Liver (tissue), 6 donors: ENCODE measurements at regions not wholly inside any gene's neighbourhood (a gene's known extent, or its start where the extent isn't known, plus 50 kb on each side); places are given as distances from the start of the nearest gene placed in this dataset.
"Not testable (repeated sequence)": the region's sequence is repeated elsewhere in the genome, so short reads cannot be mapped to it uniquely, and the experiment has no call there.

Experiments used
- DNase-seq: peaks from one replicate; pipeline ENCODE4 v3.0.0-alpha.2; 2017; ENCODE audit warnings: low spot score
- H3K27ac ChIP-seq, 2 donors: one replicate each; pipeline ENCODE4 v1.7.0; 2013; ENCODE audit warnings: inconsistent platforms in 2 of 2, low read length in 2 of 2, control low read depth in 1 of 2, low read depth in 1 of 2, mild to moderate bottlenecking in 1 of 2
- H3K27me3 ChIP-seq, 4 donors: one replicate each; pipeline versions ENCODE4 v1.6.1 to v1.7.0; 2013; ENCODE audit warnings: low read length in 3 of 4, inconsistent platforms in 1 of 4, mild to moderate bottlenecking in 1 of 4, moderate library complexity in 1 of 4; ENCODE audit not compliant: control insufficient read depth in 4 of 4, insufficient read depth in 4 of 4
- H3K36me3 ChIP-seq, 4 donors: one replicate each; pipeline versions ENCODE4 v1.6.1 to v1.7.0; 2013; ENCODE audit warnings: low read length in 3 of 4, mild to moderate bottlenecking in 3 of 4, low read depth in 1 of 4, moderate library complexity in 1 of 4; ENCODE audit not compliant: control insufficient read depth in 4 of 4, insufficient read depth in 3 of 4
- H3K4me1 ChIP-seq, 4 donors: one replicate each; pipeline versions ENCODE4 v1.6.1 to v1.7.0; 2013; ENCODE audit warnings: low read length in 3 of 4, mild to moderate bottlenecking in 3 of 4, moderate library complexity in 1 of 4; ENCODE audit not compliant: control insufficient read depth in 4 of 4, insufficient read depth in 4 of 4
- H3K4me3 ChIP-seq, 3 donors: one replicate each; pipeline versions ENCODE4 v1.6.1 to v1.7.0; 2013; ENCODE audit warnings: low read length in 3 of 3, control low read depth in 1 of 3, low read depth in 1 of 3, mild to moderate bottlenecking in 1 of 3
- H3K9ac ChIP-seq, 2 donors: one replicate each; pipeline ENCODE4 v1.7.0; 2013; ENCODE audit warnings: low read length in 2 of 2, mild to moderate bottlenecking in 2 of 2, moderate library complexity in 2 of 2, control low read depth in 1 of 2, low read depth in 1 of 2
- H3K9me3 ChIP-seq, 4 donors: one replicate each; pipeline versions ENCODE4 v1.6.1 to v1.7.0; 2013; ENCODE audit warnings: low read length in 3 of 4; ENCODE audit not compliant: control insufficient read depth in 4 of 4
- WGBS: extraction: QIAGEN DNeasy Blood & Tissue Kit; methylation state at CpG from one replicate; pipeline ENCODE4 v1.1.7; 2013; 5-methylcytosine and 5-hydroxymethylcytosine counted together
- donor health status: healthy.
- donor health status: healthy.
- donor health status: healthy.

DNA sequence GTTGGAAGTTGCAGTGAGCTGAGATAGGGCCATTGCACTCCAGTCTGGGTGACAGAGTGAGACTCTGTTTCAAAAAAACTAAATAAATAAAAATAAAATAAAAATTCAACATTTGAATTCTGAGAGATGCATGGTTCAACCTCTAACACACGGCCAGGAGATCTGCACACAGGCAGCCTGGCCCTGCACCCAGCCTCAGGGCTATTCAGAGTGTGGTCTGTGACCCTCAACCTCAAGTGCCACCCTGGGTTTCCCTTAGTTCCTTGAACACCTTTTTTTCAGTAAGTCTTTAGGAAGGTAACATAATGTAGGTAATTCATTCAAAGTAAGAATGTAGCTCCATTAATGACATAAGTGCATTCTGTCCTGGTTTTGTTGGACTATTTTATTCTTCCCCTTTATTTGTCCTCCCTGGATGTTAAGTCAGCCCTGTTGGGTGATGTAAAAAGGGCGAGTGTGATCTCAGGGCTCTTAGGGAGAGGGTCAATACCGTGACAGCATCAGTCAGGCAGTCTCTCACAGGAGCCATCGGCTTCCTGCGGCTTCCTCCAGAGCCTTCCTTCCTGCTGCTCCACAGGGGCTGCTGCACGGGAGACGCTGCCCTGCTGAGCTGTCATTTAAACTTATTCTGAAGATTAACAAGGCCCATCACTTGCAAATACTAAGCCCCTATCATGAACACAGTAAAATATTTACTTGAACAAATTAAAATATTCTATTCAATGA lies 139.8 kb downstream of the SPATA31A6 start:
- not testable (repeated sequence) for H3K9ac ChIP-seq, DNase-seq, H3K4me3 ChIP-seq, H3K9me3 ChIP-seq, H3K36me3 ChIP-seq, H3K27ac ChIP-seq, H3K27me3 ChIP-seq, H3K4me1 ChIP-seq
- 9% methylated on average over 7 of the region's 7 CpGs for WGBS

DNA sequence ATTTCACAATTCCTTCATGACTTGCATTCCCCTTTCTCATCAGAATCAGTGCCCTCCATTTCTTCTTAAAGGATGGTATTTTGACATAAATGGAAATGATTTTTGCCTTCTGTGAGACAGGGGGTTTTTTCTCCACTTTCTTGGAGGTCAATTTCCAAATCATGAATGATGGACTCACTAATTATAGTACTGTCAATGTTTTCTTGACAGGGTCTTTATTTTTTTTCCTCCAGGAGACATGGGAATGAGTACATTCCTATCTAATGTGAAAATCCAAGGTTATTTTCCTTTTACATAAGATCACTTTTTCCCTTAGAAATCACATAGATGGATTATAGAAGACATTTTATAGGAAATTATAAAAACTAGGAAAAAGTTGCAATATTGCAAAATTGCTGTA lies 141.7 kb downstream of the SPATA31A6 start:
- not testable (repeated sequence) for H3K9ac ChIP-seq, H3K9me3 ChIP-seq, DNase-seq, H3K4me3 ChIP-seq, H3K27ac ChIP-seq, H3K27me3 ChIP-seq, H3K36me3 ChIP-seq, H3K4me1 ChIP-seq

DNA sequence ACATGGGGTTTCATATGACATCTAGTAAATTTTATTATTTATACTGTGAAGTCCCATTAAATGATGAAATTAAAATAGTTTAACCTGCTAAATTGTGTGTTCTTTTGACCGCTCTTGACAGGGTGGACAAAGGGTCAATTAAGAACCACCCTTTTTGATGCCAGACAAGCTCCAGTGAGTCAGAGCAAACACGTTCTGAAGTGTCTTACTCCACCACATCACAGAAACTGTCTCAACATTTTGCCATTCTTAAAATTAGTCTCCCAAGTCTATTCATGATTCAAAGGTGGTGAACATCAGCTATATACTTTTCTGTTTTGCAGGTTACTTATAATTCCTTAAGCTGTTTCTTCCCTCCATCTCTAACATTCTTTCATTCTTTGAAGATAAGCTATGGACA lies 142.1 kb downstream of the SPATA31A6 start:
- H3K4me3 ChIP-seq, H3K27ac ChIP-seq, H3K36me3 ChIP-seq, H3K9me3 ChIP-seq, DNase-seq, H3K9ac ChIP-seq, H3K4me1 ChIP-seq, H3K27me3 ChIP-seq: not testable (repeated sequence)
- 48% methylated on average over 2 of the region's 2 CpGs for WGBS

- not testable (repeated sequence) for H3K9me3 ChIP-seq, H3K4me1 ChIP-seq, DNase-seq, H3K36me3 ChIP-seq, H3K9ac ChIP-seq, H3K27ac ChIP-seq, H3K4me3 ChIP-seq, H3K27me3 ChIP-seq
- WGBS: 68% methylated on average over 1 of the region's 2 CpGs
Measured at GRCh38 chr9:42326482-42326881, 143.0 kb downstream of the SPATA31A6 start.

DNA sequence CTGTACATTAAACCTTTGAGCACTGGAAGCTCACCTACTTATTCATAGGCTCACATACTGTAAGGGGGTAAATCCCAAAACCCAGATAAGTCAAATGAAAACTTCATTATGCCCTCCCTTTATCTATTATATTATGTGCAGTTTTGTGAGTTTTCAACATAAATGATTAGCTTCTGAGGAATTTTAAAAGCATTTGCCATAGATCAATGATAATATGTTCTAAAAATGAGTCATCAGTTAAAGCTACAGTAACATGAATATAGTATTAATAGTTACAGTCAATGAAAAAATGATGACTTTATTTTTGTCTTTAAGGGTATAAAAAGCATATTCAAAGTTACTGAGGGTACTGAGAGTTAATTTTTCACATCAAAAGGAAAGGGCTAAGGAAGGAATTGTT lies 151.9 kb downstream of the SPATA31A6 start:
- not testable (repeated sequence) for H3K4me3 ChIP-seq, H3K9me3 ChIP-seq, H3K27ac ChIP-seq, H3K4me1 ChIP-seq, H3K9ac ChIP-seq, H3K27me3 ChIP-seq, H3K36me3 ChIP-seq, DNase-seq

DNA sequence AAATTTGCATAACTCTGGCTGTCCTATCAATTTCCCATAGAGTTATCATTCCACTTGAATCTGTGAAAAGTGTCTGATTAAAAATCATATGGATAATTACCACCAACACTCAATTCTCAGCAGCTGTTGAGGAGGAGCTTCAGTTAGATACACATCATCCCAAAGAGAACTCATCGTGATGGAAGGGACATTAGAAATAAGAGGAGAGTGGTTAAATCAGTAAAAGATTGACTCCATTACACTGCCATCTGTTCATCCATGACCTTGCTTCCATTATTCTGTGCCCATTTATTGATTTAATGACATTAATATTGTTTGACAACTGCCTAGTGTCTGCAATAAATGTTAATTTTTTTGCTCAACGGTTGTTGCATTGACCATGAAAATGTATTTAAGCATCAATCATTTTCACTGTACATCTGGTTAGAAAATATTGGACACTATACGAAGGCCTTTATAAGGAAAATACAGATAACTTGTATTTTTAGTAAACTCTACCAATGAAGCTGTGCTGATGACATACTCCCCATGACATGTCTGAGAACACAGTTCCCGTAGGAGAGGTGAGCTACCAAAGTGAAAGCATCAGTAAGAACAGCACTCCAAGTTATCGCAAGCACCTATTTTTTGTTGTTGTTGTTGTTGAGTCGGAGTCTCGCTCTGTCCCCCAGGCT lies 152.7 kb downstream of the SPATA31A6 start:
- H3K4me1 ChIP-seq, H3K36me3 ChIP-seq, DNase-seq, H3K4me3 ChIP-seq, H3K27ac ChIP-seq, H3K9me3 ChIP-seq, H3K27me3 ChIP-seq, H3K9ac ChIP-seq: not testable (repeated sequence)
- 84% methylated on average over 7 of the region's 7 CpGs for WGBS

DNA sequence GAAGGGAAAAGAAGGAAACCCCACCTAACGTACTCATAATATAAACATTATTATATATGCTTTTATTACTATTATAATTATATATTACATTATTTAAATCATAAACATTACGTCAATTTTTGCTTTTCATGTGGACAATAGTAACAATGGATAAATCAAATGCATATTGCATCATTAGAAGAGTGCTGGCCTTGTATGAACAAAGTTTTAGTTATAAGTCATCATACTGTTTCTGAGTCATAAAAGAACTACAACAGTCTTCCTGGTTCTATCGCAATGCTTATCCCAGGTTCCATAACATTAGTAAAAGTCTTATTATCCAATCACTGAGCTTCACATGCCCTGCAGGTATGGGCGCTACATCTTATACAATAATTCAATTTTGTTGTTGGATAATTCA lies 154.8 kb downstream of the SPATA31A6 start:
- 79% methylated on average over 4 of the region's 4 CpGs for WGBS
- H3K9me3 ChIP-seq, H3K4me3 ChIP-seq, H3K27me3 ChIP-seq, H3K4me1 ChIP-seq, H3K9ac ChIP-seq, DNase-seq, H3K27ac ChIP-seq, H3K36me3 ChIP-seq: not testable (repeated sequence)

DNA sequence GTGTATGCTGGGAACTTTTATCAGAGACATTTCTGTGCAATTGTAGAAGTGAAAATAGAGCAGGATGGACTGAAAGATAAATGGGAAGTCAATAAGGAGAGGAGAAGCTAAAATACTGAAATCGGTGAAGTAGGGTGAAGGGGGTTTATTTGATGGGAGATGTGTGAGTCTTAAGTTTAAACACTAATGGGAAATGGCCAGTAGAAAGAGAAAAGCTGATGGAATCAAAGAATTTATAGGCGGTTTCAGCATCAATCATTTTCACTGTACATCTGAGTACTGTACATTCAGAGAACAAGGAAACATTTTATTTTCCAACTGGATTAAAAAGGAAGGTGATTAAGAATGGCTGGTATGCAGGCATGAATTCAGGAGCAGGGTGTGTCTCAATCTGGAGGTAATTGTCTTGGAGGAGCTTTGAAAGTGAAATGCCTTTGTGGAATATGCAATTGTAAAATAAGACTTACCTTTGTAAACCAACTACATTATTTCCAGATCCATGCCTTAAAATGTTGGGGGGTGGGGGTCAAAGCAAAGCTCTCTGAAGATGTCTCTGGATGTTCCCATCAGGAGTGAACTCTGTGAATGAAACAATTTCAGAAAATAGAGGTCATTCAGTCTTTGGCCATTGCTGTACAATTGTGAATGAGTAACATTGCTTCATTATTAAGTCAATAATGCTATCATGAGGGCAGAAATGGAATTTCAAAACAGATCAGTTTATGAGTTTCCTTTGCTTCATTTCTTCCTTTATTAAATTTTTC lies 156.4 kb downstream of the SPATA31A6 start:
- DNase-seq, H3K36me3 ChIP-seq, H3K27ac ChIP-seq, H3K27me3 ChIP-seq, H3K9me3 ChIP-seq, H3K4me3 ChIP-seq, H3K4me1 ChIP-seq, H3K9ac ChIP-seq: not testable (repeated sequence)
- WGBS: 81% methylated on average over 2 of the region's 2 CpGs
